ENCODE measurements at regions not wholly inside any gene's neighbourhood (a gene's known extent, or its start where the extent isn't known, plus 50 kb on each side); places are given as distances from the start of the nearest gene placed in this dataset.

GRCh38 chrY:13756615-13757014 is 52.9 kb downstream of the TMSB4Y start:
- H3K9me3 ChIP-seq (ENCODE audit: control insufficient read depth in 2 of 2, insufficient read depth in 1 of 2, low read length in 1 of 2): no peaks in the 10 kb centered on the region
- no peak overlapping the region for H3K4me3 ChIP-seq (ENCODE audit: low read length in 2 of 2)
- no peaks in the 10 kb centered on the region for H3K4me1 ChIP-seq (ENCODE audit: control insufficient read depth in 2 of 2, insufficient read depth in 2 of 2, low read length in 2 of 2)
- H3K27ac ChIP-seq (ENCODE audit: low read depth in 1 of 2, low read length in 1 of 2): no peak overlapping the region
- DNase-seq (ENCODE audit: low read depth in 6 of 9, low spot score in 9 of 9): no peak
- 97% methylated on average over 1 of the region's 1 CpG for WGBS
- H3K36me3 ChIP-seq (ENCODE audit: control insufficient read depth in 2 of 2, insufficient read depth in 2 of 2, low read length in 1 of 2): no peaks in the 10 kb centered on the region
- no peaks in the 10 kb centered on the region for H3K27me3 ChIP-seq (ENCODE audit: control insufficient read depth in 2 of 2, insufficient read depth in 1 of 2, low read length in 1 of 2)

GRCh38 chrY:13766040-13766439 is 62.3 kb downstream of the TMSB4Y start:
- no peak overlapping the region for H3K4me3 ChIP-seq (ENCODE audit: low read length in 2 of 2)
- 97% methylated on average over 6 of the region's 6 CpGs for WGBS
- H3K9me3 ChIP-seq (ENCODE audit: control insufficient read depth in 2 of 2, insufficient read depth in 1 of 2, low read length in 1 of 2): no peaks in the 10 kb centered on the region
- no peaks in the 10 kb centered on the region for H3K36me3 ChIP-seq (ENCODE audit: control insufficient read depth in 2 of 2, insufficient read depth in 2 of 2, low read length in 1 of 2)
- H3K27ac ChIP-seq (ENCODE audit: low read depth in 1 of 2, low read length in 1 of 2): no peak overlapping the region
- no peak for DNase-seq (ENCODE audit: low read depth in 6 of 9, low spot score in 9 of 9)
- H3K27me3 ChIP-seq (ENCODE audit: control insufficient read depth in 2 of 2, insufficient read depth in 1 of 2, low read length in 1 of 2): no peaks in the 10 kb centered on the region
- H3K4me1 ChIP-seq (ENCODE audit: control insufficient read depth in 2 of 2, insufficient read depth in 2 of 2, low read length in 2 of 2): no peaks in the 10 kb centered on the region

GRCh38 chrY:13790108-13790793 is 86.6 kb downstream of the TMSB4Y start:
- Histone ChIP-seq H3K27ac (ENCODE audit: low read depth in 1 of 2, low read length in 1 of 2) (no peak overlapping the region), H3K4me1 (ENCODE audit: control insufficient read depth in 2 of 2, insufficient read depth in 2 of 2, low read length in 2 of 2) (no peaks in the 10 kb centered on the region), H3K27me3 (ENCODE audit: control insufficient read depth in 2 of 2, insufficient read depth in 1 of 2, low read length in 1 of 2) (no peaks in the 10 kb centered on the region), H3K4me3 (ENCODE audit: low read length in 2 of 2) (no peak overlapping the region), H3K9me3 (ENCODE audit: control insufficient read depth in 2 of 2, insufficient read depth in 1 of 2, low read length in 1 of 2) (no peaks in the 10 kb centered on the region), H3K36me3 (ENCODE audit: control insufficient read depth in 2 of 2, insufficient read depth in 2 of 2, low read length in 1 of 2) (no peaks in the 10 kb centered on the region)
- 95% methylated on average over 2 of the region's 2 CpGs for WGBS
- no peak for DNase-seq (ENCODE audit: low read depth in 6 of 9, low spot score in 9 of 9)

GRCh38 chrY:13795067-13795466 is 91.4 kb downstream of the TMSB4Y start:
- Histone ChIP-seq H3K36me3 (ENCODE audit: control insufficient read depth in 2 of 2, insufficient read depth in 2 of 2, low read length in 1 of 2) (no peaks in the 10 kb centered on the region), H3K27me3 (ENCODE audit: control insufficient read depth in 2 of 2, insufficient read depth in 1 of 2, low read length in 1 of 2) (no peaks in the 10 kb centered on the region), H3K27ac (ENCODE audit: low read depth in 1 of 2, low read length in 1 of 2) (no peak overlapping the region), H3K9me3 (ENCODE audit: control insufficient read depth in 2 of 2, insufficient read depth in 1 of 2, low read length in 1 of 2) (no peaks in the 10 kb centered on the region), H3K4me1 (ENCODE audit: control insufficient read depth in 2 of 2, insufficient read depth in 2 of 2, low read length in 2 of 2) (no peaks in the 10 kb centered on the region), H3K4me3 (ENCODE audit: low read length in 2 of 2) (no peak overlapping the region)
- no peak for DNase-seq (ENCODE audit: low read depth in 6 of 9, low spot score in 9 of 9)
- WGBS: 98% methylated on average over 1 of the region's 1 CpG

- no peaks in the 10 kb centered on the region for H3K9me3 ChIP-seq (ENCODE audit: control insufficient read depth in 2 of 2, insufficient read depth in 1 of 2, low read length in 1 of 2)
- no peak overlapping the region for H3K4me3 ChIP-seq (ENCODE audit: low read length in 2 of 2)
- DNase-seq (ENCODE audit: low read depth in 6 of 9, low spot score in 9 of 9): no peak
- no peak overlapping the region for H3K27ac ChIP-seq (ENCODE audit: low read depth in 1 of 2, low read length in 1 of 2)
- 99% methylated on average over 7 of the region's 7 CpGs for WGBS
- no peaks in the 10 kb centered on the region for H3K27me3 ChIP-seq (ENCODE audit: control insufficient read depth in 2 of 2, insufficient read depth in 1 of 2, low read length in 1 of 2)
- H3K4me1 ChIP-seq (ENCODE audit: control insufficient read depth in 2 of 2, insufficient read depth in 2 of 2, low read length in 2 of 2): no peaks in the 10 kb centered on the region
- no peaks in the 10 kb centered on the region for H3K36me3 ChIP-seq (ENCODE audit: control insufficient read depth in 2 of 2, insufficient read depth in 2 of 2, low read length in 1 of 2)
Measured at GRCh38 chrY:13802828-13803227, 99.1 kb downstream of the TMSB4Y start.

- no peak for DNase-seq (ENCODE audit: low read depth in 6 of 9, low spot score in 9 of 9)
- no peaks in the 10 kb centered on the region for H3K27me3 ChIP-seq (ENCODE audit: control insufficient read depth in 2 of 2, insufficient read depth in 1 of 2, low read length in 1 of 2)
- no peaks in the 10 kb centered on the region for H3K36me3 ChIP-seq (ENCODE audit: control insufficient read depth in 2 of 2, insufficient read depth in 2 of 2, low read length in 1 of 2)
- H3K27ac ChIP-seq (ENCODE audit: low read depth in 1 of 2, low read length in 1 of 2): no peak overlapping the region
- H3K4me1 ChIP-seq (ENCODE audit: control insufficient read depth in 2 of 2, insufficient read depth in 2 of 2, low read length in 2 of 2): no peaks in the 10 kb centered on the region
- no peak overlapping the region for H3K4me3 ChIP-seq (ENCODE audit: low read length in 2 of 2)
- 88% methylated on average over 2 of the region's 2 CpGs for WGBS
- no peaks in the 10 kb centered on the region for H3K9me3 ChIP-seq (ENCODE audit: control insufficient read depth in 2 of 2, insufficient read depth in 1 of 2, low read length in 1 of 2)
Measured at GRCh38 chrY:13803424-13803823, 99.7 kb downstream of the TMSB4Y start.

- no peaks in the 10 kb centered on the region for H3K36me3 ChIP-seq (ENCODE audit: control insufficient read depth in 2 of 2, insufficient read depth in 2 of 2, low read length in 1 of 2)
- H3K27ac ChIP-seq (ENCODE audit: low read depth in 1 of 2, low read length in 1 of 2): no peak overlapping the region
- no peaks in the 10 kb centered on the region for H3K9me3 ChIP-seq (ENCODE audit: control insufficient read depth in 2 of 2, insufficient read depth in 1 of 2, low read length in 1 of 2)
- no peaks in the 10 kb centered on the region for H3K4me1 ChIP-seq (ENCODE audit: control insufficient read depth in 2 of 2, insufficient read depth in 2 of 2, low read length in 2 of 2)
- H3K4me3 ChIP-seq (ENCODE audit: low read length in 2 of 2): no peak overlapping the region
- H3K27me3 ChIP-seq (ENCODE audit: control insufficient read depth in 2 of 2, insufficient read depth in 1 of 2, low read length in 1 of 2): no peaks in the 10 kb centered on the region
- no peak for DNase-seq (ENCODE audit: low read depth in 6 of 9, low spot score in 9 of 9)
- WGBS: 96% methylated on average over 17 of the region's 17 CpGs
Measured at GRCh38 chrY:13804124-13805056, 100.7 kb downstream of the TMSB4Y start.

GRCh38 chrY:13805057-13805735 is 101.5 kb downstream of the TMSB4Y start:
- Histone ChIP-seq H3K9me3 (ENCODE audit: control insufficient read depth in 2 of 2, insufficient read depth in 1 of 2, low read length in 1 of 2) (no peaks in the 10 kb centered on the region), H3K4me1 (ENCODE audit: control insufficient read depth in 2 of 2, insufficient read depth in 2 of 2, low read length in 2 of 2) (no peaks in the 10 kb centered on the region), H3K27me3 (ENCODE audit: control insufficient read depth in 2 of 2, insufficient read depth in 1 of 2, low read length in 1 of 2) (no peaks in the 10 kb centered on the region), H3K4me3 (ENCODE audit: low read length in 2 of 2) (no peak overlapping the region), H3K36me3 (ENCODE audit: control insufficient read depth in 2 of 2, insufficient read depth in 2 of 2, low read length in 1 of 2) (no peaks in the 10 kb centered on the region), H3K27ac (ENCODE audit: low read depth in 1 of 2, low read length in 1 of 2) (no peak overlapping the region)
- DNase-seq (ENCODE audit: low read depth in 6 of 9, low spot score in 9 of 9): no peak
- 47% methylated on average over 2 of the region's 2 CpGs for WGBS

- Histone ChIP-seq H3K36me3 (ENCODE audit: control insufficient read depth in 2 of 2, insufficient read depth in 2 of 2, low read length in 1 of 2) (no peaks in the 10 kb centered on the region), H3K9me3 (ENCODE audit: control insufficient read depth in 2 of 2, insufficient read depth in 1 of 2, low read length in 1 of 2) (no peaks in the 10 kb centered on the region), H3K4me1 (ENCODE audit: control insufficient read depth in 2 of 2, insufficient read depth in 2 of 2, low read length in 2 of 2) (no peaks in the 10 kb centered on the region), H3K4me3 (ENCODE audit: low read length in 2 of 2) (no peak overlapping the region), H3K27me3 (ENCODE audit: control insufficient read depth in 2 of 2, insufficient read depth in 1 of 2, low read length in 1 of 2) (no peaks in the 10 kb centered on the region), H3K27ac (ENCODE audit: low read depth in 1 of 2, low read length in 1 of 2) (no peak overlapping the region)
- no peak for DNase-seq (ENCODE audit: low read depth in 6 of 9, low spot score in 9 of 9)
- 93% methylated on average over 2 of the region's 2 CpGs for WGBS
Measured at GRCh38 chrY:13805736-13806067, 102.0 kb downstream of the TMSB4Y start.

Data from thymus (tissue), 11 donors.